Stimulated activated CD4-positive, alpha-beta T cell treated with anti-CD3 and anti-CD28 coated beads, Interleukin-4, amount 100 ng/mL, for 4 hours (primary cell): ENCODE measurements at regions not wholly inside any gene's neighbourhood (a gene's known extent, or its start where the extent isn't known, plus 50 kb on each side); places are given as distances from the start of the nearest gene placed in this dataset.

Experiments
- DNase-seq, 2 experiments: peaks; one replicate each; pipeline ENCODE4 v3.0.0-alpha.2; 2020

DNA sequence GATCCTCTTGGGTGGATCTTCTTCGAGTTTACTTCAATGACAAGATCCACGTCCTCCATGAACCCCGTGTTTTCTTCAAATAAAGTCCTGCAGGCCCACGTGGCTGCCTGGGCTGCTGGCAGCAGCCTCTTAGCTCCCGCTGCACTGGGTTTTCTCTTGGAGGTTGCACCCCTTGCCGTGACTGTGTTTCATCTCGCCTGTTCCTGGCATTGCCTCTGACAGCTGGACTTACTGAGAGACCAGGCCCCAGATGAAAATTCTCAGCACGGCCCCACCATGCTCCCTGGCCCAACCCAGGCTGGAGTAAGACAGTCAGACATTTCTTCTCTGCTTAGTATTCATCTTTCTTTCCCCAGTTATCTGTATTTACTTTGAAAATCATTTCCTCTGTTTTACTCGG is 274.8 kb upstream of the RUNX1 start:
- DNase-seq, result no peak

- no peak for DNase-seq
Observed at GRCh38 chr21:35321322-35322200, 272.5 kb upstream of the RUNX1 start.

DNA sequence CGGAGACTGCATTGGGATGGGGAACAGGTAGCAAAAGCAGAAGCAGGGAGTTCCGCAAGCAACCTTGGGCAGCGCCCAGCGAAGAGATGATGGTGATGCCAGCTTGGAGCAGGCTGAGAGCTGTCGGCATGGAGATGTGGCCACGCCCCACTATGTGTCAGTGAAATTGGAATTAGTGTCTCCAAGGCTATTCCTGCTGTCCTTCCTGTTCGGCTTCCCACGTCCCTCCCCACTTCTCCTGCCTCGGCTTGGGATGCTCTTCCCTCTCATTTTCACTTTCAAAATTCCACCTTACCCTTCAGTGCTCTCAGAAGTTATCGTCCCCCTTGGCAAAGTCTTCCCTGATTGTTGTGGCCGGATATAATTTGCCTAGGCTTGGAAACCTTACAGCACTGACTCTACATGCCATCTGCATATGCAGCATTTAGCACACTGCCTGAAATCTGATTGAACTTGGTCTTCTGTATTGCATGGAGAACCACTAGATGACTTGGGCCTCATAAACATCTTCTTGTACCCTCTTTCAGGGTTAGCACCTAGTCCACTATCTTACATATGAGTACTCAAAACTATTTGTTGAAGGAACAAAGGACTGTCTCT is 270.7 kb upstream of the RUNX1 start:
- DNase-seq, result no peak

- no peak for DNase-seq
Observed at GRCh38 chr21:35316933-35317332, 267.8 kb upstream of the RUNX1 start.

GRCh38 chr21:35316456-35316855 is 267.4 kb upstream of the RUNX1 start:
- no peak for DNase-seq

DNA sequence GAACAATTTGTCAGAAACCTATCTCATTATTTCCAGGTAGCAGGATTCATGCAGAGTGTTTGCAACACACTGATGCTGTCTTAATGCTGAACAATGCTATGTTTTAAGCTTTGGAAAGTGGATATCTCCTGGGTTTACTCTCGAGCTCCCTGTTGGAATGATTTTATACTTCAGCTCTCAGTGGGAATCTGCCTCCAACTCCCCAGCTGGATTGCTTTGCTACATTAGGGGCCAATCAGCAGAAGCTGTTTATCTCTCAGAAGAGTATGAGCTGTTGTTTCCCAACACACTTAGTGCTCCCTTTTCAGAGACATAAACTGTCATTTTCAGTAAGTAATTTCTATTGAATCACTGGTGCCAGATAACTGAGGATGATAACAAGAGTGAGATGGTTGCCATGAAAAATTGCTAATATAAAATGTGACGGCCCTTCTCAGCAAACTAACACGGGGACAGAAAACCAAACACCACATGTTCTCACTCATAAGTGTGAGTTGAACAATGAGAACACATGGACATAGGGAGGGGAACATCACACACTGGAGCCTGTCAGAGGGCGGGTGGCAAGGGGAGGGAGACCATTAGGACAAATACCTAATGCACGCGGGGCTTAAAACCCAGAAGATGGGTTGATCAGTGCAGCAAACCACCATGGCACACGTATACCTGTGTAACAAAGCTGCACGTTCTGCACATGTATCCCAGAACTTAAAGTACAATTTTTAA is 265.9 kb upstream of the RUNX1 start:
- no peak for DNase-seq

GRCh38 chr21:35311985-35312384 is 262.9 kb upstream of the RUNX1 start:
- DNase-seq, result no peak

- no peak for DNase-seq
Observed at GRCh38 chr21:35309316-35309715, 260.2 kb upstream of the RUNX1 start.

DNA sequence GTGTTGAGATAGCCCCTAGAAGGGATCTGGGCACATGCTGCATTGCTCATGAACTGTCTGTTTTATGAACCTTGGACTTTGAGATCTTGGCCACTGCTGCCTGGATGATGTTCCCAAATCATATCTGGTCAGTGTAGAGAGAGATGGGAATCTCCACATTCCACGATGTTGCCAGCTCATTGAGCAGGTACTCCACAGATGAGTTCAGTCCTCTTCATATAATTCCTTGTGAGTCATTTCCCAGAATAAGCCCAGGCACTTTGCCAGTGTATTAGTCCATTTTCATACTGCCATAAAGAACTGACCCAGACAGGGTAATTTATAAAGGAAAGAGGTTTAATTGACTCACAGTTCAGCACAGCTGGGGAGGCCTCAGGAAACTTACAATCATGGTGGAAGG is 254.0 kb upstream of the RUNX1 start:
- no peak for DNase-seq

GRCh38 chr21:35298757-35299156 is 249.7 kb upstream of the RUNX1 start:
- no peak for DNase-seq

GRCh38 chr21:35297665-35298064 is 248.6 kb upstream of the RUNX1 start:
- no peak for DNase-seq

GRCh38 chr21:35294231-35294898 is 245.3 kb upstream of the RUNX1 start:
- no peak for DNase-seq

DNA sequence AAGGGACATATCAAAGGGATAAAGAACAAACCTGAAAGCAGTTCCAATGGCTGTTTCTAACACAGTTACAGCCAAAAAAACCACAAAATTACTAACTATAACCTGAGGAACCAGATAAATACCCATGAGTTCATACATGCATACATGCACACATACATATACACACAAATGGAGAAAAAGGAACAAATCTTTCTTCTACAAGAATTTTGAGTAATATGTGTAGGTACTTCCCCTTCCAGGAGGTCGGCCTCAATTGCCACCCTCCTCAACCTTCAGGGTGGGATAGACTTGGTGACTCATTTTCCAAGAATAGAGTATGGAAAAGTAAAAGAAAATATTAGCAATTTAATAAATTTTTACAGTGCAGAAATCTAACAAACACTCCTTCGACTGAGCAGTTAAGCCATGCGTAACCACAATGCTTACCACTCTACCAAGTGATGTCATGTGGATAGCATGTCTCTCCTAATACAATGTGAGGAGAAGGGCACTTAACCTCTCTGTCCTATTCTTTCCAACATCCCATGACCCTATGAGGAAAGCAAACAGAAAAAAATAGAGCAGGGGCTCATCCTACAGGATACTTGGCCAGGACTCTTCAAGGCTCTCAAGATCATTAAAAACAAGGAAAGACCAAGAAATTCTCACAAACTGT is 243.0 kb upstream of the RUNX1 start:
- no peak for DNase-seq

GRCh38 chr21:35291034-35291433 is 241.9 kb upstream of the RUNX1 start:
- DNase-seq, result no peak

DNA sequence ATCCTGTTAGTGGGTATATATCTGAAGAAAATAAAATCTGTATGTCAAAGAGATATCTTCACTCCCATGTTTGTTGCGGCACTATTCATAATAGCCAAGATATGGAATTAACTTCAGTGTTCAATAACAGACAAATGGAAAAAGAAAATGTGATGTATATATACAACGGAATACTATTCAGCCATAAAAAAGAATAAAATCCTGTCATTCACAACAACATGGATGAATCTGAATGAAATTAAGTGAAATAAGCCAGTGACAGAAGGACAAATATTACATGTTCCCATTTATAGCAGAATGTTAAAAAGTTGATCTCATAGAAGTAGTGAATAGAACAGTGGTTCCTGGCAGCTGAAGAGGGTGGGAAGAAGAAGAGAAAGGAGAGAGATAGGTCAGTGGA is 239.1 kb upstream of the RUNX1 start:
- no peak for DNase-seq

- DNase-seq, result no peak
Observed at GRCh38 chr21:35284199-35284598, 235.1 kb upstream of the RUNX1 start.

- no peak for DNase-seq
Observed at GRCh38 chr21:35282944-35283343, 233.8 kb upstream of the RUNX1 start.

GRCh38 chr21:35281956-35282355 is 232.9 kb upstream of the RUNX1 start:
- no peak for DNase-seq

DNA sequence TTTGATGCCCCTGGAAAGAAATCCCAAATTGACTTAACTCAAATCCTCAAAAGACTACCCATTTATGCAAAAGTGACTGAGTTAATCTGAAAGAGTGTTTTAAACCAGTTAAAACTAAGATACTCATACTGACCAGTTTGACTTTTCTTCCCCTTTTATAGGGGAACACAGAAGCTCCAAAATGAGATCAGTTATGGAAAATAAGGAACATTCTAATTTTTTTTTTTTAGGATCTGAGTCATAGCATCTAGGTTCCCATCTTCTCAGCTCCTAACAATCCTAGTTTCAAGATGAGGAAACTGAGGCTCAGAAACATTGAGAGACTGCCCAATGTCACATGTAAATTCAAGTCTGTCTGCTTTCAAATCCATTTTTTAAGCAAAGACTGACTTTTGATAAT is 231.1 kb upstream of the RUNX1 start:
- DNase-seq, result no peak

DNA sequence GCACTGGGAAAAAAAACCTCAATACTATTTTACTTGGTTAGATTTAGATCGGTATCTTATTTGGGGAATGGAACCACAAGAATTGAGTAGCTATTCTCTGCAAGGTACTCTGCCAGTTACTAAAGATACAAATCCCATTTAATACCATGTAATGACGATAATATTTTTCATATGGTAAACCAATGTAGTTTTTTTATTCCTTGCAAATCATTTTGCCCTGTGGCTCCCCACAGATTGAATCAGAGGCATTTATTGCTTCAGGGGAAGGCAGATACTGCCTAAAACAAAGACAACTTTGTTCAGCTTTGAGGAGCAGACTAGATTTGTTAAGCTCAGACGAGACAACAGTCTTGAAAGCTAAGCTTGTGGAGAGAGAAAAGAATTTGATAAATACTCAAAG is 226.7 kb upstream of the RUNX1 start:
- no peak for DNase-seq

GRCh38 chr21:35274923-35275322 is 225.8 kb upstream of the RUNX1 start:
- DNase-seq, result no peak

- no peak for DNase-seq
Observed at GRCh38 chr21:35274090-35274489, 225.0 kb upstream of the RUNX1 start.

DNA sequence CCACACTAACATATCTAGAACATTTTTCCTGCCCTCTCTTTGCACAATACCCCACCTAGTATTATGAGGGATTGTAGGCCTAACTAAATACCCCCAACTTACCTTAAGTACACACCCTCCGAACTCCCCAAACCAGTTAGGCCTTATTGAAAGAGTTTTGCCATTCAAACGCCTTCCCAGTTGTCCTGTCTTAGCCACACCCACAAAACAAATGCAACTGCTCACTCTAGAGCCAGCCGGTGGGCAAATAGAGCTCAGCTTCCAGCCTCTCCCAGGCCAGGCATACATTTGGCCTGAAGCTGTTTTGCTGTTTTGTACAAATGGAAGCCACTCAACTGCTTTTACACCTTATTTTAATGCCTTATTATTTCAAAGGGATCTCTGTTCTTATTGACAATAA is 224.2 kb upstream of the RUNX1 start:
- DNase-seq, result no peak
